Panc1 (cell line): ENCODE measurements at regions not wholly inside any gene's neighbourhood (a gene's known extent, or its start where the extent isn't known, plus 50 kb on each side); places are given as distances from the start of the nearest gene placed in this dataset.

ENCODE experiments used
- SIN3A ChIP-seq: IDR thresholded peaks from 2 replicates; pipeline ENCODE4 v1.6.1; 2012; ENCODE audit warnings: low read depth, mild to moderate bottlenecking, low read length, moderate library complexity, borderline replicate concordance; ENCODE audit not compliant: insufficient read depth
- TF ChIP-seq, protein P1 (sequence below): fragments of 450-650 bp; IDR thresholded peaks from 2 replicates; pipeline ENCODE4 v1.5.1; 2017; ENCODE audit warnings: mild to moderate bottlenecking

DNA sequence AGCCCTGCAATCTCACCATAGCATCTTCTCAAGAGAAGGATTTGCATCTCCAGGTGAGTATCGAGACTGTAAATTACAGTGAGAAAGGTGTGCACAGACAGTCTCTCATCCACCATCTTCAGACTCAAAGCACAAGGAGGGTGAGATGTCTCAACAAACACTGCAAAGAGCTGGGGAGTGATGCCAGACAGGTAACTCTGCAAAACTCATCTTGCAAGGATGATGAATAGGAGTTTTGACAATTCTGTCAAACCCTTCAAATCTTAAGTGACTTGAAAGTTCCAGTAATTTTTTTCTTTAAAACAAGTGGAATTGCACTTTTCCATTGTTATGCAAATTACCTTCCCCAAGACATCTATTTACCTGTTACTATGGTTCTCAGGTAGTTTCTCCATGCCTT, 277.2 kb upstream of the VCX3A start:
- TF ChIP-seq, protein P1, sequence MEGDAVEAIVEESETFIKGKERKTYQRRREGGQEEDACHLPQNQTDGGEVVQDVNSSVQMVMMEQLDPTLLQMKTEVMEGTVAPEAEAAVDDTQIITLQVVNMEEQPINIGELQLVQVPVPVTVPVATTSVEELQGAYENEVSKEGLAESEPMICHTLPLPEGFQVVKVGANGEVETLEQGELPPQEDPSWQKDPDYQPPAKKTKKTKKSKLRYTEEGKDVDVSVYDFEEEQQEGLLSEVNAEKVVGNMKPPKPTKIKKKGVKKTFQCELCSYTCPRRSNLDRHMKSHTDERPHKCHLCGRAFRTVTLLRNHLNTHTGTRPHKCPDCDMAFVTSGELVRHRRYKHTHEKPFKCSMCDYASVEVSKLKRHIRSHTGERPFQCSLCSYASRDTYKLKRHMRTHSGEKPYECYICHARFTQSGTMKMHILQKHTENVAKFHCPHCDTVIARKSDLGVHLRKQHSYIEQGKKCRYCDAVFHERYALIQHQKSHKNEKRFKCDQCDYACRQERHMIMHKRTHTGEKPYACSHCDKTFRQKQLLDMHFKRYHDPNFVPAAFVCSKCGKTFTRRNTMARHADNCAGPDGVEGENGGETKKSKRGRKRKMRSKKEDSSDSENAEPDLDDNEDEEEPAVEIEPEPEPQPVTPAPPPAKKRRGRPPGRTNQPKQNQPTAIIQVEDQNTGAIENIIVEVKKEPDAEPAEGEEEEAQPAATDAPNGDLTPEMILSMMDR, result no peak
- TF ChIP-seq SIN3A, result no peak
